Stomach (tissue), 8 donors: ENCODE measurements at regions not wholly inside any gene's neighbourhood (a gene's known extent, or its start where the extent isn't known, plus 50 kb on each side); places are given as distances from the start of the nearest gene placed in this dataset.

Experiments
- DNase-seq, 2 donors: peaks; one replicate each; pipeline versions ENCODE4 v3.0.0 to v3.0.0-alpha.2; 2013 to 2019
- H3K27ac ChIP-seq, 5 donors: fragments of 200-600 bp in 4 of 5; sonication (generic) in 4 of 5; one replicate each; pipeline ENCODE4 v1.5.1; 2013 to 2019; ENCODE audit warnings: mild to moderate bottlenecking in 1 of 5, moderate library complexity in 1 of 5
- H3K27me3 ChIP-seq, 3 donors: fragments of 200-600 bp; sonication (generic); one replicate each; pipeline ENCODE4 v1.5.1; 2017 to 2019; ENCODE audit warnings: mixed run types in 1 of 3
- H3K36me3 ChIP-seq, 4 donors: fragments of 200-600 bp; sonication (generic); 1 replicate in 3 of 4; 2 replicates in 1 of 4; pipeline ENCODE4 v1.5.1; 2016 to 2019
- H3K4me1 ChIP-seq, 4 donors: fragments of 200-600 bp; sonication (generic); one replicate each; pipeline ENCODE4 v1.5.1; 2016 to 2019
- H3K4me3 ChIP-seq, 4 donors: fragments of 200-600 bp; sonication (generic) in 3 of 4; one replicate each; pipeline ENCODE4 v1.5.1; 2016 to 2019; ENCODE audit warnings: mild to moderate bottlenecking in 1 of 4
- H3K9me3 ChIP-seq, 4 donors: fragments of 200-600 bp; sonication (generic); one replicate each; pipeline ENCODE4 v1.5.1; 2016 to 2019
- CTCF ChIP-seq, 7 experiments: fragments of 450-650 bp in 4 of 7; fragments of 200-600 bp in 3 of 7; sonication (generic) in 3 of 7; IDR thresholded peaks; one replicate each; pipeline ENCODE4 v1.5.1; 2016 to 2019; ENCODE audit warnings: antibody characterized with exemption in 7 of 7, control low read depth in 2 of 7, mild to moderate bottlenecking in 1 of 7
- EP300 ChIP-seq: sonication (generic); formaldehyde crosslinking; IDR thresholded peaks from one replicate; pipeline ENCODE4 v1.6.1; 2017; ENCODE audit warnings: antibody characterized with exemption
- POLR2A ChIP-seq, 4 donors: fragments of 450-650 bp; IDR thresholded peaks; one replicate each; pipeline ENCODE4 v1.6.1; 2016; ENCODE audit warnings: antibody characterized with exemption in 4 of 4, control low read depth in 2 of 4, mild to moderate bottlenecking in 1 of 4, moderate library complexity in 1 of 4
- POLR2AphosphoS5 ChIP-seq, 3 donors: sonication (generic); formaldehyde crosslinking; IDR thresholded peaks; one replicate each; pipeline ENCODE4 v1.6.1; 2016; ENCODE audit warnings: antibody characterized with exemption in 3 of 3
- WGBS, 5 donors: extraction: QIAGEN DNeasy Blood & Tissue Kit in 3 of 5; methylation state at CpG; one replicate each; pipeline versions ENCODE4 v1.1.5 to v1.1.7; 2013 to 2018; 5-methylcytosine and 5-hydroxymethylcytosine counted together
- intact Hi-C: fragments of 100-400 bp; cut with DNase I; formaldehyde crosslinking; loops from one replicate; pipeline ENCODE4 v1.15.1; 2023; ENCODE audit warnings: low total_unique reads
- donor health status: healthy with polysubstance abuse.
- donor health status: Bipolar disorder and iron deficiency.
- donor health status: healthy.

GRCh38 chr1:60868901-60869663, 213.3 kb upstream of the NFIA start:
- intact Hi-C loops, result no loop called here

DNA sequence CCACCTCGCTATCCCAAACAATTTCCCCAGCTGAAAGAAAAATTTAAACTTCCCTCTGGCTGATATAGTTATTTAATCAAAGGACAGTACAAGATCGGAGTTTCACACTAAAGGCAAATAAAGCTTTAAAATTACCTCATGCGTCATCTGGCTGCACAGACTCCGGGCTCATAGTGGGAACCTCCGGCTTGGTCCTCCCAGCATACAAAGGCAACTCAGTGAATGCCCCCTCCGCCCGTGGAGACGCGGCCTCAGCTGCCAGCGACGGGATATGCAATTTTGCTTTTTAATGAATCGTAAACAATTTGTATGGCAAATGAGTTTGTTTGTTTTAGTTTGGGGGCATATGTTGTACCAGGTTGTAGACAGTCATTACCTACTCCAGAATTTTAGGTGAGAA, 214.6 kb upstream of the NFIA start:
- TF ChIP-seq CTCF (IDR thresholded peaks at IDR 0.05) (no peak), POLR2AphosphoS5 (IDR thresholded peaks at IDR 0.05) (no peak), EP300 (no peak), POLR2A (IDR thresholded peaks at IDR 0.05) (no peak)
- DNase-seq, result peak in 1 of 2 donors; percentile 32
- no peak overlapping the region for H3K4me3 ChIP-seq
- H3K27ac ChIP-seq, result no peak overlapping the region
- WGBS, 5 donors, result 71 to 86% (median 72%) methylated on average over 12 of the region's 12 CpGs
- intact Hi-C loops, result no loop called here
- H3K9me3 ChIP-seq, result no peaks in the 10 kb centered on the region
- peaks cover 0 to 9% (median 0%) of the 10 kb centered on the region in 4 donors for H3K4me1 ChIP-seq
- no peaks in the 10 kb centered on the region for H3K27me3 ChIP-seq
- no peaks in the 10 kb centered on the region for H3K36me3 ChIP-seq

More at GRCh38 chr1:60868901-60869663, 213.3 kb upstream of the NFIA start:
- Histone ChIP-seq H3K9me3 (no peaks in the 10 kb centered on the region), H3K36me3 (no peaks in the 10 kb centered on the region), H3K4me3 (no peak overlapping the region), H3K27ac (no peak overlapping the region), H3K27me3 (no peaks in the 10 kb centered on the region), H3K4me1 (peaks cover 0 to 9% (median 0%) of the 10 kb centered on the region in 4 donors)
- WGBS, 5 donors, result 90 to 96% (median 93%) methylated on average over 2 of the region's 2 CpGs
- TF ChIP-seq CTCF (IDR thresholded peaks at IDR 0.05), result no peak
- TF ChIP-seq POLR2A (IDR thresholded peaks at IDR 0.05), result no peak
- TF ChIP-seq POLR2AphosphoS5 (IDR thresholded peaks at IDR 0.05), result no peak
- TF ChIP-seq EP300, result no peak
- no peak for DNase-seq

- Histone ChIP-seq H3K4me3 (no peak overlapping the region), H3K27me3 (no peaks in the 10 kb centered on the region), H3K4me1 (peaks cover 0 to 9% (median 0%) of the 10 kb centered on the region in 4 donors), H3K9me3 (no peaks in the 10 kb centered on the region), H3K36me3 (no peaks in the 10 kb centered on the region), H3K27ac (no peak overlapping the region)
- intact Hi-C loops, result no loop called here
- 49 to 62% (median 56%) methylated on average over 3 of the region's 3 CpGs for WGBS, 5 donors
- peak in 1 of 2 donors; percentile 51 for DNase-seq
- TF ChIP-seq POLR2AphosphoS5 (IDR thresholded peaks at IDR 0.05), result no peak
- TF ChIP-seq POLR2A (IDR thresholded peaks at IDR 0.05), result no peak
- TF ChIP-seq CTCF (IDR thresholded peaks at IDR 0.05), result no peak
- TF ChIP-seq EP300, result no peak
These were observed 215.3 kb upstream of the NFIA start for GRCh38 chr1:60866917-60867531.

DNA sequence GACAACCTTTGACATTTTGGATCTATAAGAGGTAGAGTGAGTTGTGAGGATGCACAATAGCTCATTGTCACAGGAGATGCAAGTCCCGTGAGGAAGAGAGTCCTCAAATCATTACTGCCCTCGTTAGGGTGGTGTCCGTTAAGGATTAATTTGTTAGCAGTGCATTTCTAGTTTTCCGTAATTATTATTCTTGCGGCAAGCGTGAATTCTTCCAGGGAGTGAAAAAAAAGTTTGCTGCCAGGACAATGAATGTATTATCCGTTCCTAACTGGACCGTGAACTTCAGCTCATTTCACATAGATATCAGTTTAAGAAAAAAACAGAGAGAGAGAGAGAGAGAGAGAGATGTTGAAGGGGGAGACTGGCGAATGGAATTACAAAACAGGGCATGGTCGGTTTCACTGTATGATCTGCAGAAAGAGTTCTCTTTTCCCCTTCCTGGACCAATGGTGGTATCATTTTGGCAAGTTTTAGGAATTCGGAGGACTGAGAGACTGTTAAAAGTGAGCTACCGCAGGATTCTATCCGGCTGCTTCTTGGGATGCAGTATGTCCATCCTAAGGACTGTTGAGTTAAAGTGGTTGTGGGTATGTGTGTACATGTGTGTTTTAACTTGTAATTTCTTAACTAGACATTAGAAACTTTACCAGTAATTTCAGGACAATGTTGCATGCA, 216.0 kb upstream of the NFIA start:
- intact Hi-C loops, result no loop called here
- 68 to 80% (median 76%) methylated on average over 13 of the region's 13 CpGs for WGBS, 5 donors
- no peak for TF ChIP-seq POLR2AphosphoS5 (IDR thresholded peaks at IDR 0.05)
- TF ChIP-seq CTCF (IDR thresholded peaks at IDR 0.05), result no peak
- no peak for TF ChIP-seq POLR2A (IDR thresholded peaks at IDR 0.05)
- no peak for TF ChIP-seq EP300
- Histone ChIP-seq H3K4me1 (peaks cover 0 to 9% (median 0%) of the 10 kb centered on the region in 4 donors), H3K27ac (no peak overlapping the region), H3K36me3 (no peaks in the 10 kb centered on the region), H3K4me3 (no peak overlapping the region), H3K9me3 (no peaks in the 10 kb centered on the region), H3K27me3 (no peaks in the 10 kb centered on the region)
- DNase-seq, result no peak
